ENCODE measurements at regions not wholly inside any gene's neighbourhood (a gene's known extent, or its start where the extent isn't known, plus 50 kb on each side); places are given as distances from the start of the nearest gene placed in this dataset.

GRCh38 chr7:1341361-1342089 is 108.9 kb downstream of the UNCX start:
- TF ChIP-seq Cebpa-rat (IDR thresholded peaks at IDR 0.05) = no peak
- Histone ChIP-seq H3K36me3 (no peaks in the 10 kb centered on the region), H3K27ac (no peak overlapping the region), H3K4me2 (no peak overlapping the region), H3K4me3 (no peak overlapping the region), H3K9ac (no peak overlapping the region), H3K9me3 (peaks cover 19% of the 10 kb centered on the region), H3K4me1 (no peaks in the 10 kb centered on the region), H4K20me1 (no peaks in the 10 kb centered on the region), H3K27me3 (no peaks in the 10 kb centered on the region)

- H3K27ac ChIP-seq = no peak overlapping the region
Observed at GRCh38 chr7:1342090-1342640, 109.5 kb downstream of the UNCX start.

GRCh38 chr7:1343551-1343950 is 110.9 kb downstream of the UNCX start:
- H3K36me3 ChIP-seq = no peaks in the 10 kb centered on the region
- peaks cover 3% of the 10 kb centered on the region for H3K9me3 ChIP-seq
- no peak overlapping the region for H3K9ac ChIP-seq
- H3K4me3 ChIP-seq = no peak overlapping the region
- H3K4me1 ChIP-seq = peaks cover 6% of the 10 kb centered on the region; the same call in 1 of the 2 replicates
- no peak for TF ChIP-seq Cebpa-rat (IDR thresholded peaks at IDR 0.05)
- H3K27me3 ChIP-seq = no peaks in the 10 kb centered on the region
- H3K4me2 ChIP-seq = no peak overlapping the region
- H3K27ac ChIP-seq = no peak overlapping the region
- H4K20me1 ChIP-seq = no peaks in the 10 kb centered on the region

More at GRCh38 chr7:1342090-1342640, 109.5 kb downstream of the UNCX start:
- Histone ChIP-seq H3K9me3 (peaks cover 13% of the 10 kb centered on the region), H3K4me2 (peak overlapping the region; percentile 14; the same call in 1 of the 2 replicates), H3K4me1 (no peaks in the 10 kb centered on the region), H3K27me3 (no peaks in the 10 kb centered on the region), H3K9ac (no peak overlapping the region), H3K36me3 (no peaks in the 10 kb centered on the region), H3K4me3 (no peak overlapping the region), H4K20me1 (no peaks in the 10 kb centered on the region)
- TF ChIP-seq Cebpa-rat (IDR thresholded peaks at IDR 0.05) = no peak

- Histone ChIP-seq H3K4me2 (no peak overlapping the region), H3K36me3 (no peaks in the 10 kb centered on the region), H3K9me3 (no peaks in the 10 kb centered on the region), H3K4me3 (no peak overlapping the region), H3K9ac (no peak overlapping the region), H3K27ac (no peak overlapping the region), H3K4me1 (peaks cover 11% of the 10 kb centered on the region; the same call in 1 of the 2 replicates), H3K27me3 (no peaks in the 10 kb centered on the region), H4K20me1 (no peaks in the 10 kb centered on the region)
- no peak for TF ChIP-seq Cebpa-rat (IDR thresholded peaks at IDR 0.05)
Observed at GRCh38 chr7:1344421-1344820, 111.7 kb downstream of the UNCX start.

- Histone ChIP-seq H3K9me3 (no peaks in the 10 kb centered on the region), H3K27ac (no peak overlapping the region), H3K27me3 (no peaks in the 10 kb centered on the region)
Observed at GRCh38 chr7:1344981-1345701, 112.5 kb downstream of the UNCX start.

GRCh38 chr7:1345796-1346755 is 113.2 kb downstream of the MICALL2 start:
- no peak overlapping the region for H3K4me3 ChIP-seq
- no peak overlapping the region for H3K9ac ChIP-seq
- no peaks in the 10 kb centered on the region for H3K27me3 ChIP-seq
- H4K20me1 ChIP-seq = no peaks in the 10 kb centered on the region
- no peak for TF ChIP-seq Cebpa-rat (IDR thresholded peaks at IDR 0.05)
- no peak overlapping the region for H3K27ac ChIP-seq
- no peaks in the 10 kb centered on the region for H3K36me3 ChIP-seq
- no peak overlapping the region for H3K4me2 ChIP-seq
- peaks cover 11% of the 10 kb centered on the region; the same call in 1 of the 2 replicates for H3K4me1 ChIP-seq
- H3K9me3 ChIP-seq = no peaks in the 10 kb centered on the region

More at GRCh38 chr7:1344981-1345701, 112.5 kb downstream of the UNCX start:
- H3K4me2 ChIP-seq = no peak overlapping the region
- H4K20me1 ChIP-seq = no peaks in the 10 kb centered on the region
- H3K4me1 ChIP-seq = peaks cover 11% of the 10 kb centered on the region; the same call in 1 of the 2 replicates
- H3K4me3 ChIP-seq = no peak overlapping the region
- TF ChIP-seq Cebpa-rat (IDR thresholded peaks at IDR 0.05) = no peak
- no peaks in the 10 kb centered on the region for H3K36me3 ChIP-seq
- no peak overlapping the region for H3K9ac ChIP-seq

- Histone ChIP-seq H3K4me2 (no peak overlapping the region), H3K4me3 (no peak overlapping the region), H3K27ac (no peak overlapping the region), H3K9me3 (no peaks in the 10 kb centered on the region), H3K9ac (no peak overlapping the region), H3K36me3 (no peaks in the 10 kb centered on the region), H3K27me3 (no peaks in the 10 kb centered on the region), H4K20me1 (no peaks in the 10 kb centered on the region), H3K4me1 (peaks cover 11% of the 10 kb centered on the region; the same call in 1 of the 2 replicates)
- no peak for TF ChIP-seq Cebpa-rat (IDR thresholded peaks at IDR 0.05)
Observed at GRCh38 chr7:1346851-1347250, 112.4 kb downstream of the MICALL2 start.

- no peaks in the 10 kb centered on the region for H3K36me3 ChIP-seq
- peak overlapping the region; percentile 28; the same call in 1 of the 2 replicates for H3K4me2 ChIP-seq
- no peak for TF ChIP-seq Cebpa-rat (IDR thresholded peaks at IDR 0.05)
- no peaks in the 10 kb centered on the region for H3K27me3 ChIP-seq
- peak overlapping the region; percentile 19; the same call in 1 of the 2 replicates for H3K9ac ChIP-seq
- H3K27ac ChIP-seq = no peak overlapping the region
- no peaks in the 10 kb centered on the region for H3K9me3 ChIP-seq
- no peak overlapping the region for H3K4me3 ChIP-seq
- no peaks in the 10 kb centered on the region for H4K20me1 ChIP-seq
- peaks cover 11% of the 10 kb centered on the region; the same call in 1 of the 2 replicates for H3K4me1 ChIP-seq
Observed at GRCh38 chr7:1348096-1348822, 111.0 kb downstream of the MICALL2 start.
